ENCODE measurements at regions not wholly inside any gene's neighbourhood (a gene's known extent, or its start where the extent isn't known, plus 50 kb on each side); places are given as distances from the start of the nearest gene placed in this dataset.
A peak's percentile ranks its signal among the peaks of the same experiment; 100 is the strongest.

- no peak for TF ChIP-seq E2F5 (CRISPR knock-in tag; IDR thresholded peaks at IDR 0.05)
- no peak for TF ChIP-seq USF1 (CRISPR knock-in tag; IDR thresholded peaks at IDR 0.05)
- no peak for TF ChIP-seq ZNF396 (CRISPR knock-in tag; IDR thresholded peaks at IDR 0.05; ENCODE audit: borderline replicate concordance)
These were observed 169.4 kb upstream of the ZNF462 start (continued) for GRCh38 chr9:106693558-106693957.

- Mint-ChIP-seq H3K36me3 (no peaks in the 10 kb centered on the region), H3K27me3 (ENCODE audit: low read depth) (no peaks in the 10 kb centered on the region), H3K27ac (peak overlapping the region; percentile 54; the same call in 1 of the 2 replicates), H3K4me1 (peaks cover 35% of the 10 kb centered on the region), H3K4me3 (no peak overlapping the region), H3K9me3 (peaks cover 12% of the 10 kb centered on the region)
- DNase-seq (ENCODE audit: low spot score) = no peak
- ATAC-seq = no peak
- TF ChIP-seq PREB (CRISPR knock-in tag; IDR thresholded peaks at IDR 0.05; ENCODE audit: borderline replicate concordance) (no peak), KAT7 (CRISPR knock-in tag; IDR thresholded peaks at IDR 0.05; ENCODE audit: borderline replicate concordance) (no peak)
- ChIA-PET POLR2A (no interaction called here), CTCF (no interaction called here)
These were observed 166.2 kb upstream of the ZNF462 start for GRCh38 chr9:106696804-106697203.

GRCh38 chr9:106697390-106697749 lies 165.6 kb upstream of the ZNF462 start:
- Mint-ChIP-seq H3K36me3 (no peaks in the 10 kb centered on the region), H3K4me1 (peaks cover 35% of the 10 kb centered on the region), H3K9me3 (peaks cover 14% of the 10 kb centered on the region), H3K4me3 (no peak overlapping the region), H3K27me3 (ENCODE audit: low read depth) (no peaks in the 10 kb centered on the region), H3K27ac (peak overlapping the region; percentile 54; the same call in 1 of the 2 replicates)
- no peak for TF ChIP-seq PRRX2 (CRISPR knock-in tag; IDR thresholded peaks at IDR 0.05)
- no peak for TF ChIP-seq PRDM15 (CRISPR knock-in tag; IDR thresholded peaks at IDR 0.05)
- TF ChIP-seq EMX1 (CRISPR knock-in tag; IDR thresholded peaks at IDR 0.05) = no peak
- no peak for TF ChIP-seq E2F5 (CRISPR knock-in tag; IDR thresholded peaks at IDR 0.05)
- no peak for TF ChIP-seq AFF4 (CRISPR knock-in tag; IDR thresholded peaks at IDR 0.05; ENCODE audit: borderline replicate concordance)
- no peak for TF ChIP-seq ZNF121 (CRISPR knock-in tag; IDR thresholded peaks at IDR 0.05)
- no peak for TF ChIP-seq ATF2 (CRISPR knock-in tag; IDR thresholded peaks at IDR 0.05; ENCODE audit: borderline replicate concordance, low read depth)
- ATAC-seq = 0 out of 2 replicates have a peak, but pooled peaks have one; percentile 24
- no peak for DNase-seq (ENCODE audit: low spot score)
- ChIA-PET POLR2A (no interaction called here), CTCF (no interaction called here)

Data from WTC11 (cell line).